ENCODE measurements at regions not wholly inside any gene's neighbourhood (a gene's known extent, or its start where the extent isn't known, plus 50 kb on each side); places are given as distances from the start of the nearest gene placed in this dataset.

GRCh38 chr15:70355275-70355795, 257.6 kb upstream of the TLE3 start:
- DNase-seq (ENCODE audit: extremely low read depth in 1 of 2, low read depth in 1 of 2), result no peak

GRCh38 chr15:70354346-70354905, 256.7 kb upstream of the TLE3 start:
- DNase-seq (ENCODE audit: extremely low read depth in 1 of 2, low read depth in 1 of 2), result no peak

- DNase-seq (ENCODE audit: extremely low read depth in 1 of 2, low read depth in 1 of 2), result no peak
Measured at GRCh38 chr15:70353606-70354345, 256.1 kb upstream of the TLE3 start.

GRCh38 chr15:70351941-70352774, 254.4 kb upstream of the TLE3 start:
- DNase-seq (ENCODE audit: extremely low read depth in 1 of 2, low read depth in 1 of 2), result no peak

- no peak for DNase-seq (ENCODE audit: extremely low read depth in 1 of 2, low read depth in 1 of 2)
Measured at GRCh38 chr15:70351391-70351790, 253.7 kb upstream of the TLE3 start.

- DNase-seq (ENCODE audit: extremely low read depth in 1 of 2, low read depth in 1 of 2), result no peak
Measured at GRCh38 chr15:70348581-70349344, 251.0 kb upstream of the TLE3 start.

- DNase-seq (ENCODE audit: extremely low read depth in 1 of 2, low read depth in 1 of 2), result no peak
Measured at GRCh38 chr15:70348226-70348543, 250.5 kb upstream of the TLE3 start.

- DNase-seq (ENCODE audit: extremely low read depth in 1 of 2, low read depth in 1 of 2), result no peak
Measured at GRCh38 chr15:70347321-70348225, 249.9 kb upstream of the TLE3 start.

- no peak for DNase-seq (ENCODE audit: extremely low read depth in 1 of 2, low read depth in 1 of 2)
Measured at GRCh38 chr15:70345251-70346019, 247.7 kb upstream of the TLE3 start.

- DNase-seq (ENCODE audit: extremely low read depth in 1 of 2, low read depth in 1 of 2), result no peak
Measured at GRCh38 chr15:70344666-70345065, 246.9 kb upstream of the TLE3 start.

- DNase-seq (ENCODE audit: extremely low read depth in 1 of 2, low read depth in 1 of 2), result no peak
Measured at GRCh38 chr15:70343961-70344621, 246.4 kb upstream of the TLE3 start.

- no peak for DNase-seq (ENCODE audit: extremely low read depth in 1 of 2, low read depth in 1 of 2)
Measured at GRCh38 chr15:70342554-70343548, 245.1 kb upstream of the TLE3 start.

- DNase-seq (ENCODE audit: extremely low read depth in 1 of 2, low read depth in 1 of 2), result no peak
Measured at GRCh38 chr15:70342141-70342540, 244.4 kb upstream of the TLE3 start.

- DNase-seq (ENCODE audit: extremely low read depth in 1 of 2, low read depth in 1 of 2), result no peak
Measured at GRCh38 chr15:70341566-70341965, 243.8 kb upstream of the TLE3 start.

- no peak for DNase-seq (ENCODE audit: extremely low read depth in 1 of 2, low read depth in 1 of 2)
Measured at GRCh38 chr15:70340494-70340870, 242.8 kb upstream of the TLE3 start.

GRCh38 chr15:70339571-70340493, 242.1 kb upstream of the TLE3 start:
- DNase-seq (ENCODE audit: extremely low read depth in 1 of 2, low read depth in 1 of 2), result no peak

Measured in stimulated activated CD8-positive, alpha-beta memory T cell treated with anti-CD3 and anti-CD28 coated beads, Interleukin-7, amount 100 ng/mL, for 48 hours (primary cell).